ENCODE measurements at regions not wholly inside any gene's neighbourhood (a gene's known extent, or its start where the extent isn't known, plus 50 kb on each side); places are given as distances from the start of the nearest gene placed in this dataset.

DNA sequence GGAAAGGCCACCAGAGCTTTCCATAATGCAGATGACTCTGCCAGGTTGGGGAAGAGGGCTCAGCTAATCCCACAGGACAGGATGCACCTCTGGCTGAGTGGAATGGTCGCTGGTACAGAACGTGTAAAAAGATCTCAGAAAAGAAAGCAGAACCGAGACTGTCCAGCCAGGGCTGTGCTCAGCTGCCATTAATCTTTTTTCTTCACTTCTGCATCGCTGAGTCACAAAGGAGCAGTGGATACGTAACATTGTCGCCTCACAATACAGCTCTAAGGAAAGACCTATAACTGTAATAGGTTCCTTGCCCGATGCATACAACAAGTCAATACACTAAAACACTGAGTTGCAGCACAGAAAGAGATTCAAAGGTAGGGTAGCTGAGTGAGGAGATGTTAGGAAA, 354.2 kb downstream of the EN1 start:
- TF ChIP-seq, protein P1, sequence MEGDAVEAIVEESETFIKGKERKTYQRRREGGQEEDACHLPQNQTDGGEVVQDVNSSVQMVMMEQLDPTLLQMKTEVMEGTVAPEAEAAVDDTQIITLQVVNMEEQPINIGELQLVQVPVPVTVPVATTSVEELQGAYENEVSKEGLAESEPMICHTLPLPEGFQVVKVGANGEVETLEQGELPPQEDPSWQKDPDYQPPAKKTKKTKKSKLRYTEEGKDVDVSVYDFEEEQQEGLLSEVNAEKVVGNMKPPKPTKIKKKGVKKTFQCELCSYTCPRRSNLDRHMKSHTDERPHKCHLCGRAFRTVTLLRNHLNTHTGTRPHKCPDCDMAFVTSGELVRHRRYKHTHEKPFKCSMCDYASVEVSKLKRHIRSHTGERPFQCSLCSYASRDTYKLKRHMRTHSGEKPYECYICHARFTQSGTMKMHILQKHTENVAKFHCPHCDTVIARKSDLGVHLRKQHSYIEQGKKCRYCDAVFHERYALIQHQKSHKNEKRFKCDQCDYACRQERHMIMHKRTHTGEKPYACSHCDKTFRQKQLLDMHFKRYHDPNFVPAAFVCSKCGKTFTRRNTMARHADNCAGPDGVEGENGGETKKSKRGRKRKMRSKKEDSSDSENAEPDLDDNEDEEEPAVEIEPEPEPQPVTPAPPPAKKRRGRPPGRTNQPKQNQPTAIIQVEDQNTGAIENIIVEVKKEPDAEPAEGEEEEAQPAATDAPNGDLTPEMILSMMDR (IDR thresholded peaks at IDR 0.05; ENCODE audit: insufficient read depth, low read length, poor library complexity, severe bottlenecking), result no peak
- TF ChIP-seq EZH2phosphoT487 (conservative IDR thresholded peaks at IDR 0.05; ENCODE audit: low read length), result no peak

All from SU-DHL-6 (cell line).